ENCODE measurements at regions not wholly inside any gene's neighbourhood (a gene's known extent, or its start where the extent isn't known, plus 50 kb on each side); places are given as distances from the start of the nearest gene placed in this dataset.
"Not testable (repeated sequence)": the region's sequence is repeated elsewhere in the genome, so short reads cannot be mapped to it uniquely, and the experiment has no call there.

DNA sequence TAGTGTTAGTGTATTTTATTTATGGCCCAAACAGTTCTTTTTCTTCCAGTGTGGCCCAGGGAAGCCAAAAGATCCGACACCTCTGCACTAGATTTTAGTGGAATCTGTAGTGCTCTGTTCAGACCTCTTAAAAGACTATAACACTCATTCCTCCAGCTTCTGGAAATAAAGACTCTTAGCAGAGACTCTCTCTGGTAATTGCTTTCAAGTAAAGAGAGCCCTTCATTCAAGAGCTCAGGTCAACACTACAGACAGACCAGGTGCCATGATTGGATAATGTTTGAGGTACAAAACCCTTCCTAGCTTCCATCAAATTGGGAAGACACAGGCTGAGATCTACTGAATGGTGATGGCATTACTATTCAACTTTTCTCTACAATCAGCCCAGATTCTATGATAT, 255.8 kb downstream of the PRDM9 start:
- ChIA-PET POLR2A (interaction anchor here (0.6 kb wide), 1 partner anchor 240 kb away, joined by 3 read pairs; no protein-coding TSS in a partner anchor), CTCF (ENCODE audit: unreplicated experiment) (no interaction called here)
- Histone ChIP-seq H2AFZ (ENCODE audit: low read length) (no peak overlapping the region), H4K20me1 (ENCODE audit: insufficient read depth, low read length) (no peaks in the 10 kb centered on the region), H3K79me2 (ENCODE audit: insufficient read depth, low read depth, low read length) (no peaks in the 10 kb centered on the region), H3K4me1 (ENCODE audit: insufficient read depth, low read length, poor library complexity, severe bottlenecking) (no peaks in the 10 kb centered on the region), H3K27ac (ENCODE audit: low read depth, low read length, poor library complexity, severe bottlenecking) (no peak overlapping the region), H3K4me3 (ENCODE audit: low read depth, low read length, poor library complexity, severe bottlenecking) (no peak overlapping the region), H3K9me2 (ENCODE audit: insufficient read depth, low read length) (no peaks in the 10 kb centered on the region), H3K4me2 (ENCODE audit: low read length) (no peak overlapping the region), H3K36me3 (ENCODE audit: insufficient read depth, low read length) (no peaks in the 10 kb centered on the region), H3K9me3 (ENCODE audit: low read length) (no peaks in the 10 kb centered on the region)
- BruUV-seq (replicated peaks) = no TSS peak
- intact Hi-C loops (cut with micrococcal nuclease; ENCODE audit: unreplicated experiment) = no loop called here
- TF ChIP-seq CTCF (conservative IDR thresholded peaks at IDR 0.05; ENCODE audit: low read length) = no peak
- TF ChIP-seq EZH2phosphoT487 (IDR thresholded peaks at IDR 0.05; ENCODE audit: borderline replicate concordance, low read depth, low read length) = no peak
- no peak for DNase-seq (ENCODE audit: low spot score)

GRCh38 chr5:23776684-23777083, 269.3 kb downstream of the PRDM9 start:
- no peak overlapping the region for H3K4me2 ChIP-seq (ENCODE audit: low read length)
- no TSS peak for BruUV-seq (replicated peaks)
- ChIA-PET CTCF (ENCODE audit: unreplicated experiment) (no interaction called here), POLR2A (no interaction called here)
- no peak for DNase-seq (ENCODE audit: low spot score)
- H3K79me2 ChIP-seq (ENCODE audit: insufficient read depth, low read depth, low read length) = no peaks in the 10 kb centered on the region
- TF ChIP-seq EZH2phosphoT487 (IDR thresholded peaks at IDR 0.05; ENCODE audit: borderline replicate concordance, low read depth, low read length) = no peak
- TF ChIP-seq CTCF (conservative IDR thresholded peaks at IDR 0.05; ENCODE audit: low read length) = no peak
- H2AFZ ChIP-seq (ENCODE audit: low read length) = no peak overlapping the region
- H3K4me1 ChIP-seq (ENCODE audit: insufficient read depth, low read length, poor library complexity, severe bottlenecking) = no peaks in the 10 kb centered on the region
- H4K20me1 ChIP-seq (ENCODE audit: insufficient read depth, low read length) = no peaks in the 10 kb centered on the region
- no peak overlapping the region for H3K4me3 ChIP-seq (ENCODE audit: low read depth, low read length, poor library complexity, severe bottlenecking)
- H3K9me3 ChIP-seq (ENCODE audit: low read length) = no peaks in the 10 kb centered on the region
- no peaks in the 10 kb centered on the region for H3K36me3 ChIP-seq (ENCODE audit: insufficient read depth, low read length)
- no peaks in the 10 kb centered on the region for H3K9me2 ChIP-seq (ENCODE audit: insufficient read depth, low read length)
- H3K27ac ChIP-seq (ENCODE audit: low read depth, low read length, poor library complexity, severe bottlenecking) = no peak overlapping the region
- intact Hi-C loops (cut with micrococcal nuclease; ENCODE audit: unreplicated experiment) = no loop called here

- CTCF ChIA-PET (ENCODE audit: unreplicated experiment); H4K20me1 ChIP-seq (ENCODE audit: insufficient read depth, low read length); H3K4me3 ChIP-seq (ENCODE audit: low read depth, low read length, poor library complexity, severe bottlenecking); POLR2A ChIA-PET; H2AFZ ChIP-seq (ENCODE audit: low read length); H3K36me3 ChIP-seq (ENCODE audit: insufficient read depth, low read length); H3K9me2 ChIP-seq (ENCODE audit: insufficient read depth, low read length); H3K9me3 ChIP-seq (ENCODE audit: low read length); H3K27ac ChIP-seq (ENCODE audit: low read depth, low read length, poor library complexity, severe bottlenecking); DNase-seq (ENCODE audit: low spot score); BruUV-seq (replicated peaks); H3K79me2 ChIP-seq (ENCODE audit: insufficient read depth, low read depth, low read length); H3K4me1 ChIP-seq (ENCODE audit: insufficient read depth, low read length, poor library complexity, severe bottlenecking); H3K4me2 ChIP-seq (ENCODE audit: low read length): not testable (repeated sequence)
- intact Hi-C loops (cut with micrococcal nuclease; ENCODE audit: unreplicated experiment) = loop anchor here (5.0 kb wide), 1 partner anchor 643 kb away; no protein-coding TSS in a partner anchor
These were observed 292.9 kb downstream of the PRDM9 start for GRCh38 chr5:23800307-23800706.

All from OCI-LY7 (cell line).